A549 (cell line): ENCODE measurements at regions not wholly inside any gene's neighbourhood (a gene's known extent, or its start where the extent isn't known, plus 50 kb on each side); places are given as distances from the start of the nearest gene placed in this dataset.

Experiments
- ATAC-seq, 2 experiments: fragments of 200-7000 bp in 1 of 2; fragments of >200 bp in 1 of 2; cut with Nextera tagmentation in 1 of 2; cut with Tn5 transposase in 1 of 2; 3 replicates each; pipeline versions ENCODE4 v1.8.0 to v1.9.1; 2018 to 2020; ENCODE audit warnings: mild to moderate bottlenecking in 1 of 2, moderate library complexity in 1 of 2
- CTCF ChIA-PET: fragments of 300-600 bp; sonication (Branson Sonifier 250); formaldehyde crosslinking; extraction: SDS; loops from one replicate; lab custom pipeline; 2021; ENCODE audit warnings: antibody characterized with exemption, inconsistent platforms; lab: Yijun Ruan, JAX
- POLR2A ChIA-PET: fragments of 350-600 bp; formaldehyde crosslinking; extraction: SDS; loops from one replicate; lab custom pipeline; 2021; ENCODE audit warnings: antibody characterized with exemption, inconsistent platforms; lab: Yijun Ruan, JAX
- DNase-seq, 2 experiments: peaks; one replicate each; pipeline versions ENCODE4 v3.0.0 to v3.0.0-alpha.2; 2011 to 2016; ENCODE audit warnings: low read depth in 1 of 2, low spot score in 1 of 2
- FAIRE-seq: peaks from 2 replicates; lab custom pipeline; 2011; peaks lifted over from hg19 to GRCh38; lab: Jason Lieb, UNC
- H3K27ac ChIP-seq, 2 experiments: fragments of >200 bp; sonication (Bioruptor Twin); formaldehyde crosslinking; 3 replicates each; pipeline ENCODE4 v1.5.1; 2016 to 2017
- H3K4me1 ChIP-seq: fragments of >200 bp; sonication (Bioruptor Twin); formaldehyde crosslinking; 3 replicates; pipeline ENCODE4 v1.6.1; 2016
- H3K4me2 ChIP-seq: fragments of >200 bp; sonication (Bioruptor Twin); formaldehyde crosslinking; 3 replicates; pipeline ENCODE4 v1.6.1; 2016
- H3K4me3 ChIP-seq: fragments of >200 bp; sonication (Bioruptor Twin); formaldehyde crosslinking; 3 replicates; pipeline ENCODE4 v1.5.1; 2016
- H3K9me3 ChIP-seq: fragments of >200 bp; sonication (Bioruptor Twin); formaldehyde crosslinking; 3 replicates; pipeline ENCODE4 v1.6.1; 2016
- CBX2 ChIP-seq: fragments of 200-600 bp; sonication (generic); IDR thresholded peaks from 2 replicates; pipeline ENCODE4 v1.6.1; 2016; ENCODE audit warnings: low read depth, mild to moderate bottlenecking, borderline replicate concordance
- CTCF ChIP-seq: fragments of >200 bp; sonication (Bioruptor Twin); formaldehyde crosslinking; IDR thresholded peaks from 3 replicates; pipeline ENCODE4 v1.5.1; 2016
- ESRRA ChIP-seq: fragments of 150-350 bp; IDR thresholded peaks from 2 replicates; pipeline ENCODE4 v1.6.1; 2014; ENCODE audit warnings: mild to moderate bottlenecking, low read length, borderline replicate concordance
- GATA3 ChIP-seq: IDR thresholded peaks from 2 replicates; pipeline ENCODE4 v1.6.1; 2012; ENCODE audit warnings: borderline replicate concordance
- HDAC2 ChIP-seq: fragments of 200-600 bp; sonication (generic); IDR thresholded peaks from 2 replicates; pipeline ENCODE4 v1.6.1; 2016
- HOXB5 ChIP-seq: fragments of 250-450 bp; sonication (Bioruptor Pico); IDR thresholded peaks from 2 replicates; pipeline ENCODE4 v1.5.0; 2020; ENCODE audit warnings: mild to moderate bottlenecking, moderate library complexity
- JUN ChIP-seq, 2 experiments: fragments of >200 bp; sonication (Bioruptor Twin); formaldehyde crosslinking; IDR thresholded peaks; 2 replicates in 1 of 2; 3 replicates in 1 of 2; pipeline ENCODE4 v1.6.1; 2016 to 2017
- JUNB ChIP-seq: fragments of >200 bp; sonication (Bioruptor Twin); formaldehyde crosslinking; IDR thresholded peaks from 2 replicates; pipeline ENCODE4 v1.6.1; 2016
- KDM1A ChIP-seq: fragments of 200-600 bp; sonication (generic); IDR thresholded peaks from 2 replicates; pipeline ENCODE4 v1.6.1; 2016; ENCODE audit warnings: low read depth, mild to moderate bottlenecking
- MAFK ChIP-seq: fragments of 450-650 bp; IDR thresholded peaks from 2 replicates; pipeline ENCODE4 v1.6.1; 2014; ENCODE audit not compliant: partially characterized antibody
- NFE2L2 ChIP-seq: fragments of 150-350 bp; conservative IDR thresholded peaks from 2 replicates; pipeline ENCODE4 v1.6.1; 2014; ENCODE audit warnings: low read length
- RAD21 ChIP-seq, 2 experiments: fragments of >200 bp in 1 of 2; sonication (Bioruptor Twin) in 1 of 2; formaldehyde crosslinking in 1 of 2; IDR thresholded peaks in 1 of 2; conservative IDR thresholded peaks in 1 of 2; 2 replicates in 1 of 2; 3 replicates in 1 of 2; pipeline ENCODE4 v1.6.1; 2012 to 2018; ENCODE audit warnings: inconsistent platforms in 1 of 2
- RCOR1 ChIP-seq: fragments of 150-350 bp; IDR thresholded peaks from 2 replicates; pipeline ENCODE4 v1.6.1; 2014; ENCODE audit warnings: antibody characterized with exemption, low read length, low read depth
- RFX5 ChIP-seq: fragments of 450-650 bp; IDR thresholded peaks from 2 replicates; pipeline ENCODE4 v1.7.1; 2014; ENCODE audit warnings: antibody characterized with exemption, mild to moderate bottlenecking, moderate library complexity
- TFCP2L1 ChIP-seq: fragments of 250-450 bp; sonication (Bioruptor Pico); IDR thresholded peaks from 2 replicates; pipeline ENCODE4 v1.5.0; 2021; ENCODE audit warnings: mild to moderate bottlenecking
- ZNF302 ChIP-seq: fragments of 250-450 bp; sonication (Bioruptor Pico); IDR thresholded peaks from 2 replicates; pipeline ENCODE4 v1.9.0; 2021; ENCODE audit warnings: inconsistent platforms, mild to moderate bottlenecking, moderate library complexity
- WGBS: methylation state at CpG from one replicate; pipeline ENCODE4 v1.1.6; 2017; ENCODE audit errors: missing lambda C conversion rate; 5-methylcytosine and 5-hydroxymethylcytosine counted together
- TF ChIP-seq, protein P1 (sequence below): IDR thresholded peaks from 2 replicates; pipeline ENCODE4 v1.6.1; 2012

- no peak for DNase-seq
- no peak overlapping the region for H3K27ac ChIP-seq
- TF ChIP-seq RCOR1, result no peak
- TF ChIP-seq, protein P1, sequence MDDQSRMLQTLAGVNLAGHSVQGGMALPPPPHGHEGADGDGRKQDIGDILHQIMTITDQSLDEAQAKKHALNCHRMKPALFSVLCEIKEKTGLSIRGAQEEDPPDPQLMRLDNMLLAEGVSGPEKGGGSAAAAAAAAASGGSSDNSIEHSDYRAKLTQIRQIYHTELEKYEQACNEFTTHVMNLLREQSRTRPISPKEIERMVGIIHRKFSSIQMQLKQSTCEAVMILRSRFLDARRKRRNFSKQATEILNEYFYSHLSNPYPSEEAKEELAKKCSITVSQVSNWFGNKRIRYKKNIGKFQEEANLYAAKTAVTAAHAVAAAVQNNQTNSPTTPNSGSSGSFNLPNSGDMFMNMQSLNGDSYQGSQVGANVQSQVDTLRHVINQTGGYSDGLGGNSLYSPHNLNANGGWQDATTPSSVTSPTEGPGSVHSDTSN, result no peak
- no peak for TF ChIP-seq TFCP2L1
- no peak for TF ChIP-seq ESRRA
- TF ChIP-seq JUNB, result no peak
- TF ChIP-seq RFX5, result no peak
- TF ChIP-seq GATA3, result no peak
- no peak for TF ChIP-seq KDM1A
- no peak for TF ChIP-seq CTCF
- no peak for TF ChIP-seq RAD21 (conservative IDR thresholded peaks at IDR 0.05 in 1 of 2, IDR thresholded peaks at IDR 0.05 in 1 of 2)
- no peak for TF ChIP-seq HDAC2
- TF ChIP-seq CBX2, result no peak
- TF ChIP-seq HOXB5 (CRISPR knock-in tag), result no peak
- TF ChIP-seq ZNF302 (CRISPR knock-in tag), result no peak
- POLR2A ChIA-PET, result no interaction called here
- H3K4me1 ChIP-seq, result no peaks in the 10 kb centered on the region
- CTCF ChIA-PET, result no interaction called here
- no peak overlapping the region for H3K4me2 ChIP-seq
- no peak for ATAC-seq
- FAIRE-seq, result no peak
- 19% methylated on average over 5 of the region's 5 CpGs for WGBS
- no peak overlapping the region for H3K4me3 ChIP-seq
- H3K9me3 ChIP-seq, result no peaks in the 10 kb centered on the region
Observed at GRCh38 chrX:43018031-43018430, 240.1 kb upstream of the PPP1R2C start.

DNA sequence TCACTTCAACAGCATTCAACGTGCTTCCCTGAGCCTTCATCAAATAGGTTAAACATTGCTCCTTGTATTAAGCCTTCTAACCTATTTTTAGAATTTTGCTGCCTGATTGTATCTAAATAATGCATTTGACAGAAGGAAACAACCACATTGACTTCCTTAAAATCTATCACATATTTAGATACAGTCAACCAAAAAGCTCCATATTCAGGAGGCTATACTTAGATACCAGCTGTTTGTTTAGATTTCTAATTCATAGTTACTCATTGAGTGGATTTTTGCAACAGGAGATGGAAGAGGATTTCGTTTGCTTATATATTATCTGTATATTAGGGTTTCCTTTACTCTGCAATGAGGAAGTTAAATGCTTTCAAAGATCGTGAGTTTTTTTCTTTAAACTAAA is 241.1 kb upstream of the PPP1R2C start:
- POLR2A ChIA-PET, result no interaction called here

GRCh38 chrX:43025806-43026315 is 247.9 kb upstream of the PPP1R2C start:
- no peak for ATAC-seq
- Histone ChIP-seq H3K4me3 (no peak overlapping the region), H3K4me1 (no peaks in the 10 kb centered on the region), H3K27ac (no peak overlapping the region), H3K4me2 (no peak overlapping the region), H3K9me3 (no peaks in the 10 kb centered on the region)
- WGBS, result 0% methylated on average over 1 of the region's 1 CpG
- no peak for FAIRE-seq
- ChIA-PET POLR2A (no interaction called here), CTCF (no interaction called here)
- no peak for TF ChIP-seq CTCF
- peak; percentile 97 for TF ChIP-seq MAFK
- DNase-seq, result no peak

More for the DNA sequence above, 241.1 kb upstream of the PPP1R2C start:
- Histone ChIP-seq H3K4me2 (no peak overlapping the region), H3K4me3 (no peak overlapping the region), H3K27ac (no peak overlapping the region), H3K9me3 (no peaks in the 10 kb centered on the region), H3K4me1 (no peaks in the 10 kb centered on the region)
- ATAC-seq, result no peak
- no peak for FAIRE-seq
- 3% methylated on average over 3 of the region's 3 CpGs for WGBS
- no peak for DNase-seq
- TF ChIP-seq JUN (IDR thresholded peaks at IDR 0.05) (no peak), NFE2L2 (no peak)
- CTCF ChIA-PET, result no interaction called here
